NK-92 (cell line): ENCODE measurements at regions not wholly inside any gene's neighbourhood (a gene's known extent, or its start where the extent isn't known, plus 50 kb on each side); places are given as distances from the start of the nearest gene placed in this dataset.
"Not testable (repeated sequence)": the region's sequence is repeated elsewhere in the genome, so short reads cannot be mapped to it uniquely, and the experiment has no call there.

Experiments
- DNase-seq: peaks from one replicate; lab custom pipeline; 2025; ENCODE audit not compliant: unreplicated experiment; lab: John Stamatoyannopoulos, UW

DNA sequence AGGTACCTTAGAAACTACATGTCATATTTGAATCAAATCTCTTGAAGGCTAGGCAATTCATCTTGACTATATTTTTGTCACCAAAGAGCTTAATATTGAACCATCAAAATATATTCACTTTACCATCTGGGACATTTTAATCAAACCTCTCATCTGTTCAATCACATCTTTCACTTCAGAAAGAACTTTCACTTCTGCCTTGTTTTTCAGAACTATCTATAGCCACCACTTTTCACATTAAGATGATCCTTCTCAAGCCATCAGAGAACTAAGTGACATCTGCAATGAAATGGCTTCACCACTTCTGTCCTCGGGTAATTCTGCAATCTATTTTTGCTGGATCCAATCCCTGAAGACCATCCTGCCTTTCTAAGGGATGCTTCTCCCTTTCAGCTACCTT is 57.8 kb downstream of the OR2B2 start:
- no peak for DNase-seq

DNA sequence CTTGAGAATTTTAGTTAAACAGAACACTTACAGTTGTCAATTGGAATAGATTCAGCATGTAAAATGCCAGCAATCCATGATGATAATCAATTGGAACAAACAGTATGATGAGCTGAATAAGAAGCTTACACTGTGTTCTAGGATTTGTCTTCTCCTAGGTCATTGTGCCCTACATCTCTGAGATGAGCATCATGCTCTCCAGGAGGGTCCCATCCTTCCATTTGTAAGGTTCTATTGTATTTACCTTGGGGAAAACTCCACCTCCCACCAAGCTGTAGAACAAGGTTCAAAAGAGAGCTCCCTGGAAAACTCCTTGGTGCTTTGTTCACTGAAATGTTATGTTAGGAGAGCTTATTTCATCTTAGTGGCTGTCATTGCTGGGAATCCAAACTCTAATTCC is 60.8 kb downstream of the OR2B2 start:
- no peak for DNase-seq

DNA sequence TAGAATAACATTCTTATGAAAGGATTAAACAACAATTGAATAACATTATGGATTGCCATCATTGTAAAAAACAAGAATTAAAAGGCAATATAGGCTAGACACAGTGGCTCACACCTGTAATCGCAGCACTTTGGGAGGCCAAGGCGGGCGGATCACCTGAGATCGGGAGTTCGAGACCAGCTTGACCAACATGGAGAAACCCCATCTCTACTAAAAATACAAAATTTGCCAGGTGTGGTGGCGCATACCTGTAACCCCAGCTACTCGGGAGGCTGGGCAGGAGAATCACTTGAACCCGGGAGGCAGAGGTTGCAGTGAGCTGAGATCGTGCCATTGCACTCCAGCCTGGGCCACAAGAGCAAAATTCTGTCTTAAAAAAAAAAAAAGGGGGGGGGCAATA is 63.2 kb downstream of the OR2B2 start:
- not testable (repeated sequence) for DNase-seq

DNA sequence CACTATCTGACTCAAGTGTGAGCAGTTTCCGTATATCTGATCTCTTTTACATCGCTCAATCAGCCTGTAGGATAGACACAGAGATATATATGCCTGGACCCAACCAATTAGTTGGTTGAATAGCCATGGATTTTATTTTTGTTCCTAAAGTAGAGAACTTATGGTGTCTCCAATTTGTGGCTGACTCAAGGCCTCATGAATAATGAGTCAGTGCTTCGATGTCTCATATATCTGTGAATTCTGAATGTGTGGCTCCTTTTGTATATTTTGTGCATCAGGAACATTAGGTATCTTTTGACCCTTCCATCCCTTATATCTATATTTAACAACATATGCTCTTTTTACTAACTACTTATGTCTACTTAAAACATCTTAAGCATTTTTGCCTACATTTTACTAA is 64.5 kb downstream of the OR2B2 start:
- DNase-seq, result no peak

DNA sequence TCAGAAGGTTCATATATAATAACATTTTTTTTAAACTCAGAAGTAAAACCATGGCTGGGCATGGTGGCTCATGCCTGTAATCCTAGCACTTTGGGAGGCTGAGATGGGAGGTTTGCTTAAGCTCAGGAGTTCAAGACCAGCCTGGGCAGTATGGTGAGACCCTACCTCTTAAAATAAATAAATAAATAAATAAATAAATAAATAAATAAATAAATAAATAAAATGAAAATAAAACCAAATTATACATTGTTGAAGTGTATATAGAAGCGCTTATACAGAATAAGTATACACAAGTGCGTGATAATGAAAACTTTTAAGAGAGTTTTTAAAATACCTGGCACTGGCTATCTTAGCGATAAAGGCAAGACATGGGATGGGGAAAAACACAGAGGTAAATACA is 71.6 kb downstream of the OR2B2 start:
- DNase-seq, result no peak

DNA sequence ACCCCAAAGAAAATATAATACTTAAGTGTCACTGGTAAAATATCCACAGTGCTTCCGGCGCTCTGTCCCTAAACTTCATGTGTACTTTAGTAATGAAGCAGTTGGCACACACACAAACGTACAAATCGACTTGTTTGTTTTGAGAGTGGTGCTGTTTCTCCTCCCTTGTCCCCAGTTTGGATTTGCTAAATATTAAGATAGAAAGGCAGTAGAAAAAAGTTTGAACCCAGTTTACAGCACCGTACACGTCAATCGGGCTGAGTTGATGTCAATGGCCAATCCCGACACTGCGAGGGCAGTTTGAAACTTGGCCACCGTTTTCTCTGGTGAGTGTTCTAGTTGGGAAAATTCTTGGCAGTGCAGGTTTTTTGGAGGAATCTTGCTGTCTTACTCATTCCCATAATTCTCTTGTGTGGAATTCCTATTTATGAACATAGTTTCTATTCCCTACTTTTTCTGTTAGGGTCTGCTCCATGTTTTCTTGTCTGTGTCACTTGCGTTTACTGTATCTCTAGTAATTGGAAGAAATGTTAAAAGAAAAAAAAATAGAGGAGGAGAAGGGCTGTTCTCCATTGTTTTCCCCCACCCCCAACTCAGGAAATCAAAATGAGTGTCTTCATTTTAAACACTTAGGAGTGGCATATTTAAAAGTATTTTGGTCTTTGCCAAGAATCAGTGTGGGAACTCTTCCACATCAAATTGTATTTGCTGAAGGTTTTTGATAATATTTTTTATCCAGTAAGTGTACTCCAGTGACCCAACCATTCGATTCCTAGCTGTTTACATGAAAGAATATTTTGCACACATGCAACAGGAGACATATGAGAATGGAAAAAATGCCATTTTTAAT is 72.3 kb downstream of the OR2B2 start:
- DNase-seq, result no peak

DNA sequence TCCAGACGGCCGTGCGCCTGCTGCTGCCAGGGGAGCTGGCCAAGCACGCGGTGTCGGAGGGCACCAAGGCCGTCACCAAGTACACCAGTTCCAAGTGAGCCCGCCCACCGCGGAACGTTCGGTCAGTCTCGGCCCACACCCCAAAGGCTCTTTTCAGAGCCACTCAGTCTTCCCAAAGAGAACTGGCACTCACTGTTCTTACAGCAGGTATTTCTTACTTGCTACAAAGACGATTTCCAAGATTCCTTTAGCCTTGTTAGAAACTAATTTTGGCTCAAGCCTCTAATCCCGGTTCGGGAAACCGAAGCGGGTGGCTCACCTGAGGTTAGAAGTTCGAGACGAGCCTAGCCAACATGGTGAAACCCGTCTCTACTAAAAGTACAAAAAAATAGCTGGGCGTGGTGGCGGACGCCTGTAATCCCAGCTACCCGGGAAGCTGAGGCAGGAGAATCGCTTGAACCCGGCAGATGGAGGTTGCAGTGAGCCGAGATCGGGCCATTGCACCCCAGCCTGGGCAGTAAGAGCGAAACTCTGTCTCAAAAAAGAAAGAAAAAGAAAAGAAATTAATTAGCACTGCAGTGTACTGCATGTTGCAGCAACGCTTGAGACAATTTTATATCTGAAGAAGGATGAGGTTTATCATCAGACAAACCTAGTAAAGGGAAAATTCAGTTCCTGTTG is 73.1 kb downstream of the OR2B2 start:
- DNase-seq, result no peak

DNA sequence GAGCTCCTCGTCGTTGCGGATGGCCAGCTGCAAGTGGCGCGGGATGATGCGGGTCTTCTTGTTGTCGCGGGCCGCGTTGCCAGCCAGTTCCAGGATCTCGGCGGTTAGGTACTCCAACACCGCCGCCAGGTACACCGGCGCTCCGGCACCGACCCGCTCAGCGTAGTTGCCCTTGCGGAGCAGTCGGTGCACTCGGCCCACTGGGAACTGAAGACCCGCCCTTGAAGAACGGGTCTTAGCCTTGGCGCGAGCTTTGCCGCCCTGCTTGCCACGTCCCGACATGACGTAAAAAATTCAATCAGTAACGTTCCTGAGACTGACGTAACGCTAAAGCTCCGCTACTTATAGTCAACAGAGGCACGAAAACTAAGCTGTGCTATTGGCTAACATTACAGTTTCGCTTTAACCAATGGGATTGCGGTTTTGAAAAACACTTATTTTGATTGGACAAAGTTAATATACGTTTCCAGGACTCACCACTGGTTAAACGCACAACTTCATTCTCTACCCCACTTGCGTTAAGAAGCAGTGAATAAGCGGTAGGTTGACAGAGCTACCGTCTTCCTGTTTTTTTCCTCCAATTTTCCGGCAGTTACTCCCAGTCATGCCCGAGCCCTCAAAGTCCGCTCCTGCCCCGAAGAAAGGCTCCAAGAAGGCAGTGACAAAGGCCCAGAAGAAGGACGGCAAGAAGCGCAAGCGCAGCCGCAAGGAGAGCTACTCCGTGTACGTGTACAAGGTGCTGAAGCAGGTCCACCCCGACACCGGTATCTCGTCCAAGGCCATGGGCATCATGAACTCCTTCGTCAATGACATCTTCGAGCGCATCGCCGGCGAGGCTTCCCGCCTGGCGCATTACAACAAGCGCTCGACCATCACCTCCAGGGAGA is 73.9 kb downstream of the OR2B2 start:
- no peak for DNase-seq

DNA sequence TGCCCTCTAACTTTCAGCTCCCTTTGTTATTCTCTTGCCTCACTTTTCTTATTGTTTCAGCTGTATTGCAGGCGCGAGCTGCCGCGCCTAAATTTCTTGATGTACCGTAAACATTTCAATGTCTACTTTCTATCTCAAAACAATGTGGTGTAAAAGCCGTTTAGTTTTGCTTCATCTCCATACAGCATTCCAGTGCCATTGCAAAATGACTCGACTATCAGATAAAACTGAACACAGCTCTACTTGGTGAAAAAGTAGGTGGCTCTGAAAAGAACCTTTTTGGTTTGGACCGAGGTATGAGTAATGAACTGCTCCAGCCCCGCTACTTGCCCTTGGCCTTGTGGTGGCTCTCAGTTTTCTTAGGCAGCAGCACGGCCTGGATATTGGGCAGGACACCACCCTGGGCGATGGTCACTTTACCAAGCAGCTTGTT is 74.6 kb downstream of the OR2B2 start:
- DNase-seq, result no peak

DNA sequence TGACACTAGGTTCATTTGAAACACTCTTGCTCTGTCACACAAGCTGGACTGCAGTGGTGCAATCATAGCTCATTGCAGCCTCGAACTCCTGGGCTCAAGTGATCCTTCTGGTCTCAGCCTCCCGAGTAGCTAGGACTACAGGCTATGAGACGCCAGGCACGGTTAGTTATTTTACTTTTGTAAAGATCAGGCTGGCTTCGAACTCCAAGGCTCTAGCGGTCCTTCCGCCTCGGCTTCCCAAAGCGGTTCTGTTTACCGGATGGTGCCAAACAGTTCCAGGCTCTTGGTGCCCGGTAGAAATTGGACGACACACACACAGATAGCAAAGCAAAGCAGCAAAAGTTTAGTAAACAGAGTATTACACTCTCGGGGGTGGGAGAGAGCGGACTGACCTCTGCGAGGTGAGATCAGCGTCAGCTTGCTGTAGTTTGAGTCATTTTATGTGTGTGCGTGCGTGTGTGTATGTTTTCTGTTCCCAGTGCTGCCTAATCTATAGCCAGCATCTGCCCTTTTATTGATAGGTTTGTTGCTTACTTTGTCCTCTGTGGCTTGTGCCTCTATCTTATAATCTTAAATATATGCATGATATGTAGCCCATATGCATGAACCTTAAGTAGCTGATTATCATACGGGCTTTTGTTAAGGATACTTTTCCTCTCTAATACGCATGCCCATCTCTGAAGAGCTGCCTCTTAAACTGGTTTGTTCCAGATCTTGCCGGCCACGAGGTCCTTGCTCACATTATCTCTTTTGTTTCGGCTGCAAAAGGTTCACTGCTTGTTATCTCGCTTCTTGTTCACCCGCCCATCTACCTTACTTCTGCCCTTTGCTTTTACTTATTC is 75.2 kb downstream of the OR2B2 start:
- DNase-seq, result no peak

DNA sequence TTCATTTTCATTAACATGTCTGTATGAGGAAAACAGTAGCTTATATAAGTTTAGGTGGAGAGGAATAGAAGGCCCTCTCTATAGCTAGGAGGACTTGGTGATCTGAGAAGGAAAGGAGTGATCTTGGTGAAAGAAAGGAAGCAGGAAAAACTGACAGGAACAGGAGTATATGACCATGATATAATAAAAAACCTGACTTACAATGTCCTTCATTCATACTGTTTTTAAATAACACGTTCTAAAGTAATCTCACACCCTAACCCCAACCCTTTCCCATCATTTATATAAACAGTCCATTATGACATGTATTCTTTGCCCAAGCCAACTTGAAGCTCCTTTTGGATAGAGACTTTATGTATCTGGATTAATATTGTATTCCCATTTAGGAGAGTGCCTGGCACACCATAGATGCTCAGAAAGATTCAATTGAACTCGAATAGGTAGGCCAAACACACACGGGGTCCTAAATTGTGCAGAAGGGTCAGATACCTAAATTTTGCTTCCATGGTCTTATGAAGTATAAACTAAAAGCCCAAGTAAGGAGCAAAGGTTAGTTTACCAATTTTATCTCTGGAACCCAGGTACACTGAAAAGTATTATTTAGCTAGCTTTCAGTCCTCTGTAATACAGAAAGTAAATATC is 75.9 kb downstream of the OR2B2 start:
- no peak for DNase-seq

DNA sequence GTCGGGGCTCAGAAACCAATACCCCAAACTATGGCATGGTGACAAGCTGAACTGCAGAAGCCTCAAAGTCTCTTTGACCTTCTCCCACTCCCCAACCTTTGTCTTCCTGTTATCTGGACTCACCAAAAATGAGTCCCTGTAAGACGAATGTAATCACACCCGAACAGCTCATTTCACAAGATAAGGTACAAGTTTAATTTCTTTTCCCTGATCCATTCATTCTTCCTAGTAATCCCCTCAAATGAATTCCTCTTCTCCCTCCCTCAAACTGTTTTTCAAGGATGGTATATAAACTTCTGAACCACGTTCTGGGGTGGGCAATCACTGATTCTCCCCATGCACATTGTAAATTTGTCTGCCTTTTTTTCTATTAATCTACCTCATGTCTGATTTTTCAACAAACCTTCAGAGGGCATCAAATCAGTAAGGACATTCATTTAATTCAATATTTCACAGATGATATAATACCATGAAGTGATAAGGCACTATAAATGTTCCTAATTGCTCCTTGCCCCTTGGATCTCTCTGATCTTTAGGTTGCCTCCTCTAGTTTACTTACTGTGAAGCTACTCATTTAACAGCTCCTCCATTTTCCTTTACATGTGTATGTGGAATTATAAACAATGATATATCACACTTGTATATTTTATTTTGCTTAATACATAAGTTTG is 77.2 kb downstream of the OR2B2 start:
- no peak for DNase-seq

DNA sequence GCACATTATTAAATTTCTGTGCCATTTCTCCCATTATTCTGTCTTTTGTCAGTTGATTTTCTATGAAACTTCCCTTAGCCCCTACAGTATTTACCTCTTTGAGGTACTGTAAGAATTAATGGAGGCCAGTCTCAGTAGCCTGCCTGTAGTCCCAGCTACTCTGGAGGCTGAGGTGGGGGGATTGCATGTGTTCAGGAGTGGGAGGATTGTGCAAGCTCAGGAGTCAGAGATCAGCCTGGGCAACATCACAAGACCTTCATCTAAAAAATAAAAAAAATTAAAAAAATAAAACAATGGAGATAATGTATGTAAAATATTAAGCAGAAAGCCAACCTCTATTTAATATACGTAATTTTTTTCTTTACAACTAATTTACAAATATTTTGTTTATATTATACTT is 77.8 kb downstream of the OR2B2 start:
- DNase-seq, result no peak

DNA sequence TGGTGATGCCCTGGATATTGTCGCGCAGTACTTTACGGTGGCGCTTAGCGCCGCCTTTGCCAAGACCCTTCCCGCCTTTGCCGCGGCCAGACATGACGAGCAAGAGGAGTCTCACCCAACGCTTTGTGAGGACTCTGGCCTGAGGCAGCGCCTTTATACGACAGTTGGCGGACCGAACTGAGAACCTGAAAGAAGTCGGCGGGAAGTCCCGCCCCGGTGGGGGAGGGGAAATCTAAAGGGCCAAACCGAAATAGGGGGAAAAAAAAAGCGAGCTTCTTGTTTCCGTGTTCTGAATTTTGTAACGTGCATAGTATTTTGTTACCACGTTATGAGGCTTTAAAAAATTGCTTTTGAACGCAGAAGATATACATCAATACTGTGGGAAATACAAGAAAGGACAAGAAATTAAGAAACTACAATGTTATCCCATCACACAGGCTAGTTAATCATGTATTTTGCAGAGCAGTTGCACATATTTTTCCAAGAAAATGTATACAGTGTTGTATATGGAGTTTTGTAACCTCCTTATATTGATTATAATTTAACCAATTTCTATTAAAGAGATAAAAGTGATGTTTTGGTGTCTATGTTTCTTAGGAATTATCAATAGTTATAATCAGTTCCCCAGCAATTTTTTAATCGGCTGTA is 80.6 kb downstream of the OR2B2 start:
- not testable (repeated sequence) for DNase-seq

DNA sequence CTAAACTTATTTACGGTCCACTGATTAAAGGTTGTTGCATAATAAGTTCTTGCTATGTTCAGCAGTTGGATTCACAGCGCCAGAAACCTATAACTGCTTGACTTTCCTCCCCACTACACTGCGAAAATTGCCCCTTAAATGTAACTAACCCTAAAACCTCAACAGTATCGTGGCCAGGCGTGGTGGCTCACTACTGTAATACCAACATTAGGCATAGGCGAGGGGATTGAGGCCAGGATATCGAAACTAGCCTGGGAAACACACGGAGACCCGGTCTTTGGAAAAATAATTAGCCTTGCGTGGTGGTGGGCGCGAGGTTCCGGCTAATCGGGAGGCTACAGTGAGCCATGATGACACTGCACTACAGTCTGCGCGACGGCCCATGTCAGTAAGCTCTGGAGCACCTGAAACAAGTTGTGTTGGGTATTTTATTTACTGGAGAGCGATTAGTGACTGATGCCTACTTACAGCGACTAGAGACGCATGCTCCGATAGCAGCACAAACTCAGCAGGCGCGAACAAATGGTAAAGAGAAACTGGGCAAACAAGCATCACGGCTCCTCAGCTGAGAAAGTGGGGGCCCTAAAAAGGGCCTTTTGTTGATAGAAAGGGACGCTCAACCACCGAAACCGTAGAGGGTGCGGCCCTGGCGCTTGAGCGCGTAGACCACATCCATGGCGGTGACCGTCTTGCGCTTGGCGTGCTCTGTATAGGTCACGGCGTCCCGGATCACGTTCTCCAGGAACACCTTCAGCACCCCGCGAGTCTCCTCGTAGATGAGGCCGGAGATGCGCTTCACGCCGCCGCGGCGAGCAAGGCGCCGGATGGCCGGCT is 81.4 kb downstream of the OR2B2 start:
- not testable (repeated sequence) for DNase-seq

DNA sequence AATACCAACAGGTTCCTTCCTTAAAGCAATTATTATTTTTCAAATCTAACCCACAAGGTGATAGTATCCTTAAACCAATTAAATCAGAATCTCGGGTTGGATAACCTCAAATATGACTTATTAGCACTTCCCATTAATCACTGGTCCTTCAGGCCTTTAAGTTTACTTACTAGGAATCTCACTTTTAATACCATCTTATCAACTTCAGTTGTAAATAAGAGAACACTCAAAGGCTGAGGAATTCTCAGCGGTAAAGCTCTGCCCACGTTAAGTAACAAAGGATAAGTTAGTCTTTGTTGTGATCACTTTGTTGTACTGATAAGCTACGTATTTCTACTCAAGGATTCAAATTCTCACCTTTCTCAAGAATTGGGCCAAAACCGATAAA is 82.0 kb downstream of the OR2B2 start:
- DNase-seq, result no peak

DNA sequence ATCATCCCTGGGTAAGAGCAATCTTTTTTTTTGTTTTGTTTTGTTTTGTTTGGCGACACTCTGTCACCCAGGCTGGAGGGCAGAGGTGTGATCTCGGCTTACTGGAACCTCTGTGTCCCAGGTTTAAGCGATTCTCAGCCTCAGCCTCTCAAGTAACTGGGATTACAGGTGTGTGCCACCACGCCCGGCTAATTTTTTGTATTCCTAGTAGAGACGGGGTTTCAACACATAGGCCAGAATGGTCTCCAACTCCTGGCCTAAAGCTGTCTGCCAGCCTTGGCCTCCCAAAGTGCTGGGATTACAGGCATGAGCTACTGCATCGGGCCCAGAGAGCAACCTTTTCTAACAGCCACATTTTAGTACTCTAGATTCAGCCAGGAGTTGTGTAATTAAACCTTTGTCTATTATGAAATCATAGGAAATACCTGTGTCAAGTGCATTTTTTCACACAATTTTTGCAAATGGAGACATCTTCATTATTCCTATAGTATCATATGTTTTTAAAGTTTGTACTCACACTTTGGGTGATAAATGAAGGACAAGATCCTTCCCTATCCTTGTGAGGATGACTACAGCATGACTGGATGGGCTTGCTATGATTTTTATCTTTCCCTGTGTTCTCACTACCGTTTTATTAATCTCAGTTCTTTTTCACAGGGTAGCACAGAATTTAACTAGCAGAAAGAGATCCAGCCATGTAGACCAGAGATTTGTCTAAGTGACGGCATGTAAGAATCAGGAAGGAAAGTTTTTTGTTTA is 82.6 kb downstream of the OR2B2 start:
- DNase-seq, result no peak

DNA sequence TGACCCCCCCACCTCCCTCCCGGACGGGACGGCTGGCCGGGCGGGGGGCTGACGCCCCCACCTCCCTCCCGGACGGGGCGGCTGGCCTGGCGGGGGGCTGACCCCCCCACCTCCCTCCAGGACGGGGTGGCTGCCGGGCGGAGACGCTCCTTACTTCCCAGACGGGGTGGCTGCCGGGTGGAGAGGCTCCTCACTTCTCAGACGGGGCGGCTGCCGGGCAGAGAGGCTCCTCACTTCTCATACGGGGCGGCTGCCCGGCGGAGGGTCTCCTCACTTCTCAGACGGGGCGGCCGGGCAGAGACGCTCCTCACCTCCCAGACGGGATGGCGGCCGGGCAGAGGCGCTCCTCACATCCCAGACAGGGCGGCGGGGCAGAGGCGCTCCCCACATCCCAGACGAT is 84.7 kb downstream of the OR2B2 start:
- not testable (repeated sequence) for DNase-seq
